NB4 (cell line): ENCODE measurements at regions not wholly inside any gene's neighbourhood (a gene's known extent, or its start where the extent isn't known, plus 50 kb on each side); places are given as distances from the start of the nearest gene placed in this dataset.

Source experiments
- CTCF ChIP-seq: IDR thresholded peaks from one replicate; pipeline ENCODE4 v1.5.1; 2012; ENCODE audit warnings: low read depth, low read length
- MYC ChIP-seq: IDR thresholded peaks from 2 replicates; pipeline ENCODE4 v1.6.1; 2011; ENCODE audit warnings: low read depth, low read length
- POLR2A ChIP-seq: IDR thresholded peaks from 2 replicates; pipeline ENCODE4 v1.6.1; 2011; ENCODE audit warnings: mild to moderate bottlenecking; ENCODE audit not compliant: insufficient read length; ENCODE audit errors: extremely low read depth

GRCh38 chr4:100311181-100311580 lies 120.9 kb upstream of the DDIT4L start:
- TF ChIP-seq CTCF (no peak), POLR2A (no peak), MYC (no peak)
